SK-N-SH treated with all-trans-retinoic acid at 6 μM for 48 hours (cell line): ENCODE measurements at regions not wholly inside any gene's neighbourhood (a gene's known extent, or its start where the extent isn't known, plus 50 kb on each side); places are given as distances from the start of the nearest gene placed in this dataset.
A peak's percentile ranks its signal among the peaks of the same experiment; 100 is the strongest.

Experiments
- ATAC-seq: fragments of 200-7000 bp; cut with Tn5 transposase; 3 replicates; pipeline ENCODE4 v1.9.1; 2020; ENCODE audit warnings: mild to moderate bottlenecking, moderate library complexity
- ARNTL ChIP-seq: fragments of 450-650 bp; formaldehyde crosslinking; IDR thresholded peaks from 2 replicates; pipeline ENCODE4 v1.5.0; 2020; ENCODE audit warnings: low read depth, mild to moderate bottlenecking, moderate library complexity, borderline replicate concordance
- BACH2 ChIP-seq: fragments of 250-450 bp; sonication (Bioruptor Pico); IDR thresholded peaks from 2 replicates; pipeline ENCODE4 v1.9.0; 2021; ENCODE audit warnings: mild to moderate bottlenecking, borderline replicate concordance
- CREB5 ChIP-seq: fragments of 250-450 bp; sonication (Bioruptor Pico); IDR thresholded peaks from 2 replicates; pipeline ENCODE4 v1.5.1; 2020; ENCODE audit warnings: low read depth, mild to moderate bottlenecking, moderate library complexity
- CSDC2 ChIP-seq: fragments of 250-450 bp; sonication (Bioruptor Pico); IDR thresholded peaks from 2 replicates; pipeline ENCODE4 v1.5.0; 2020; ENCODE audit warnings: mild to moderate bottlenecking, moderate library complexity
- CSRNP3 ChIP-seq: fragments of 250-450 bp; sonication (Bioruptor Pico); IDR thresholded peaks from 2 replicates; pipeline ENCODE4 v1.5.1; 2021; ENCODE audit warnings: mild to moderate bottlenecking, moderate library complexity
- ESRRG ChIP-seq: fragments of 250-450 bp; sonication (Bioruptor Pico); IDR thresholded peaks from 2 replicates; pipeline ENCODE4 v1.6.1; 2021; ENCODE audit warnings: mild to moderate bottlenecking
- GLIS3 ChIP-seq: fragments of 250-450 bp; sonication (Bioruptor Pico); IDR thresholded peaks from 2 replicates; pipeline ENCODE4 v1.5.0; 2020; ENCODE audit warnings: mild to moderate bottlenecking, moderate library complexity
- ISL1 ChIP-seq: fragments of 250-450 bp; sonication (Bioruptor Pico); IDR thresholded peaks from 2 replicates; pipeline ENCODE4 v2.1.2; 2022; ENCODE audit warnings: mild to moderate bottlenecking, moderate library complexity
- OSR1 ChIP-seq: fragments of 250-450 bp; sonication (Bioruptor Pico); IDR thresholded peaks from 2 replicates; pipeline ENCODE4 v1.8.0; 2022; ENCODE audit warnings: moderate library complexity, mild to moderate bottlenecking, inconsistent platforms
- PATZ1 ChIP-seq: fragments of 250-450 bp; sonication (Bioruptor Pico); IDR thresholded peaks from 2 replicates; pipeline ENCODE4 v1.8.0; 2020; ENCODE audit warnings: mild to moderate bottlenecking, moderate library complexity, borderline replicate concordance
- POU6F1 ChIP-seq: fragments of 250-450 bp; sonication (Bioruptor Pico); IDR thresholded peaks from 2 replicates; pipeline ENCODE4 v1.8.0; 2021; ENCODE audit warnings: low read depth, mild to moderate bottlenecking, moderate library complexity, borderline replicate concordance
- PPARA ChIP-seq: fragments of 250-450 bp; sonication (Bioruptor Pico); IDR thresholded peaks from 2 replicates; pipeline ENCODE4 v1.5.0; 2020; ENCODE audit warnings: mild to moderate bottlenecking, borderline replicate concordance
- RARB ChIP-seq: fragments of 250-450 bp; sonication (Bioruptor Pico); IDR thresholded peaks from 2 replicates; pipeline ENCODE4 v1.8.0; 2021; ENCODE audit warnings: mild to moderate bottlenecking, moderate library complexity
- TOX ChIP-seq: fragments of 250-450 bp; sonication (Bioruptor Pico); IDR thresholded peaks from 2 replicates; pipeline ENCODE4 v1.8.0; 2021; ENCODE audit warnings: mild to moderate bottlenecking, moderate library complexity, borderline replicate concordance
- TSHZ2 ChIP-seq: fragments of 250-450 bp; sonication (Bioruptor Pico); IDR thresholded peaks from 2 replicates; pipeline ENCODE4 v1.5.0; 2020; ENCODE audit warnings: mild to moderate bottlenecking, moderate library complexity
- ZC3H10 ChIP-seq: fragments of 250-450 bp; sonication (Bioruptor Pico); IDR thresholded peaks from 2 replicates; pipeline ENCODE4 v1.5.1; 2021; ENCODE audit warnings: mild to moderate bottlenecking, moderate library complexity
- ZFP3 ChIP-seq: fragments of 250-450 bp; sonication (Bioruptor Pico); IDR thresholded peaks from 2 replicates; pipeline ENCODE4 v1.5.0; 2020; ENCODE audit warnings: mild to moderate bottlenecking, moderate library complexity
- ZFP30 ChIP-seq: fragments of 450-650 bp; formaldehyde crosslinking; IDR thresholded peaks from 2 replicates; pipeline ENCODE4 v1.5.0; 2022; ENCODE audit warnings: mild to moderate bottlenecking, moderate library complexity
- ZNF565 ChIP-seq: fragments of 450-650 bp; formaldehyde crosslinking; conservative IDR thresholded peaks from 2 replicates; pipeline ENCODE4 v1.5.0; 2020; ENCODE audit warnings: low read depth, mild to moderate bottlenecking, moderate library complexity
- ZNF8 ChIP-seq: fragments of 450-650 bp; formaldehyde crosslinking; IDR thresholded peaks from 2 replicates; pipeline ENCODE4 v1.5.0; 2020; ENCODE audit warnings: mild to moderate bottlenecking, moderate library complexity

- ATAC-seq = peak; percentile 84
- TF ChIP-seq ISL1 = peak; percentile 50
- TF ChIP-seq PPARA (CRISPR knock-in tag) = no peak
- TF ChIP-seq ZFP3 = peak; percentile 99
These were observed 352.0 kb upstream of the ADAMTS9 start for GRCh38 chr3:65039754-65040210.

GRCh38 chr3:65037861-65038260 is 350.1 kb upstream of the ADAMTS9 start:
- TF ChIP-seq ISL1 = no peak
- TF ChIP-seq CSDC2 = no peak
- no peak for TF ChIP-seq PPARA (CRISPR knock-in tag)
- no peak for TF ChIP-seq RARB (CRISPR knock-in tag)
- TF ChIP-seq BACH2 (CRISPR knock-in tag) = no peak
- TF ChIP-seq, all 23 proteins: peak for 0
- ATAC-seq = peak; percentile 30; the same call in 2 of the 3 replicates

GRCh38 chr3:65035246-65035645 is 347.4 kb upstream of the ADAMTS9 start:
- no peak for ATAC-seq
- TF ChIP-seq ZFP30 (CRISPR knock-in tag) (no peak), ZNF8 (CRISPR knock-in tag) (no peak)
- TF ChIP-seq, all 23 proteins: peak for 0

- TF ChIP-seq POU6F1 (CRISPR knock-in tag) (no peak), ZNF8 (CRISPR knock-in tag) (no peak), GLIS3 (CRISPR knock-in tag) (no peak), ISL1 (no peak), CSRNP3 (no peak), ZNF565 (CRISPR knock-in tag) (no peak)
- TF ChIP-seq, all 23 proteins: peak for 0
- ATAC-seq = no peak
These were observed 345.8 kb upstream of the ADAMTS9 start for GRCh38 chr3:65033576-65033975.

- peak; percentile 94 for ATAC-seq
- TF ChIP-seq ZNF8 (CRISPR knock-in tag) = no peak
- TF ChIP-seq ESRRG = no peak
- no peak for TF ChIP-seq TSHZ2 (CRISPR knock-in tag)
- TF ChIP-seq CREB5 (CRISPR knock-in tag) = 0 out of 2 replicates have a peak, but pooled peaks have one; percentile 39
- no peak for TF ChIP-seq ZNF565 (CRISPR knock-in tag)
- TF ChIP-seq PPARA (CRISPR knock-in tag) = no peak
- no peak for TF ChIP-seq OSR1 (CRISPR knock-in tag)
- TF ChIP-seq CSRNP3 = no peak
- TF ChIP-seq ZFP3 = no peak
- no peak; the same call in 1 of the 2 replicates for TF ChIP-seq POU6F1 (CRISPR knock-in tag)
- no peak for TF ChIP-seq ARNTL
- no peak for TF ChIP-seq CSDC2
- TF ChIP-seq GLIS3 (CRISPR knock-in tag) = no peak
- peak; percentile 85; the same call in 1 of the 2 replicates for TF ChIP-seq ZC3H10 (CRISPR knock-in tag)
- peak; percentile 85 for TF ChIP-seq TOX (CRISPR knock-in tag)
- TF ChIP-seq RARB (CRISPR knock-in tag) = peak; percentile 76; the same call in 1 of the 2 replicates
- TF ChIP-seq PATZ1 = 0 out of 2 replicates have a peak, but pooled peaks have one; percentile 69
- TF ChIP-seq ISL1 = peak; percentile 65; the same call in 1 of the 2 replicates
- no peak for TF ChIP-seq BACH2 (CRISPR knock-in tag)
These were observed 343.2 kb upstream of the ADAMTS9 start for GRCh38 chr3:65030847-65031463.
